MCF 10A (cell line): ENCODE measurements at regions not wholly inside any gene's neighbourhood (a gene's known extent, or its start where the extent isn't known, plus 50 kb on each side); places are given as distances from the start of the nearest gene placed in this dataset.

ENCODE experiments used
- BruUV-seq: library from RNA; stranded (reverse); fragments of 400-500 nt; replicated peaks from 2 replicates; lab custom pipeline; 2021; lab: Mats Ljungman, UMichigan
- CTCF ChIA-PET: fragments of 300-600 bp; sonication (Branson Sonifier 250); formaldehyde crosslinking; extraction: SDS; loops from one replicate; lab custom pipeline; 2021; ENCODE audit warnings: antibody characterized with exemption, inconsistent platforms; lab: Yijun Ruan, JAX
- POLR2A ChIA-PET: fragments of 300-600, 350-650 bp; sonication (Branson Sonifier 250); formaldehyde crosslinking; extraction: SDS; loops from one replicate; lab custom pipeline; 2020; ENCODE audit warnings: antibody characterized with exemption, inconsistent platforms; lab: Yijun Ruan, JAX
- DNase-seq: peaks from one replicate; pipeline ENCODE4 v3.0.0-alpha.2; 2018; ENCODE audit not compliant: unreplicated experiment
- H3K27ac Mint-ChIP-seq: one replicate; pipeline ENCODE4 v1.8.0; 2022; ENCODE audit warnings: mild to moderate bottlenecking, low read depth, mixed read lengths; ENCODE audit not compliant: unreplicated experiment
- H3K27me3 Mint-ChIP-seq: one replicate; pipeline ENCODE4 v1.8.0; 2022; ENCODE audit warnings: mixed read lengths; ENCODE audit not compliant: insufficient read depth, unreplicated experiment
- H3K36me3 Mint-ChIP-seq: one replicate; pipeline ENCODE4 v1.8.0; 2022; ENCODE audit warnings: mild to moderate bottlenecking, moderate library complexity, mixed read lengths; ENCODE audit not compliant: insufficient read depth, unreplicated experiment
- H3K4me1 Mint-ChIP-seq: one replicate; pipeline ENCODE4 v1.8.0; 2022; ENCODE audit warnings: mixed read lengths; ENCODE audit not compliant: insufficient read depth, unreplicated experiment
- H3K4me3 Mint-ChIP-seq: one replicate; pipeline ENCODE4 v1.8.0; 2022; ENCODE audit warnings: mild to moderate bottlenecking, moderate library complexity, mixed read lengths; ENCODE audit not compliant: unreplicated experiment
- H3K9me3 Mint-ChIP-seq: one replicate; pipeline ENCODE4 v1.8.0; 2022; ENCODE audit warnings: mixed read lengths; ENCODE audit not compliant: unreplicated experiment
- CTCF ChIP-seq: fragments of 200-600 bp; IDR thresholded peaks from one replicate; pipeline ENCODE4 v1.8.0; 2022; ENCODE audit warnings: antibody characterized with exemption, mild to moderate bottlenecking; ENCODE audit not compliant: unreplicated experiment
- intact Hi-C: fragments of 100-400 bp; cut with micrococcal nuclease; formaldehyde crosslinking; loops from 2 replicates; pipeline ENCODE4 v1.14.1; 2022

DNA sequence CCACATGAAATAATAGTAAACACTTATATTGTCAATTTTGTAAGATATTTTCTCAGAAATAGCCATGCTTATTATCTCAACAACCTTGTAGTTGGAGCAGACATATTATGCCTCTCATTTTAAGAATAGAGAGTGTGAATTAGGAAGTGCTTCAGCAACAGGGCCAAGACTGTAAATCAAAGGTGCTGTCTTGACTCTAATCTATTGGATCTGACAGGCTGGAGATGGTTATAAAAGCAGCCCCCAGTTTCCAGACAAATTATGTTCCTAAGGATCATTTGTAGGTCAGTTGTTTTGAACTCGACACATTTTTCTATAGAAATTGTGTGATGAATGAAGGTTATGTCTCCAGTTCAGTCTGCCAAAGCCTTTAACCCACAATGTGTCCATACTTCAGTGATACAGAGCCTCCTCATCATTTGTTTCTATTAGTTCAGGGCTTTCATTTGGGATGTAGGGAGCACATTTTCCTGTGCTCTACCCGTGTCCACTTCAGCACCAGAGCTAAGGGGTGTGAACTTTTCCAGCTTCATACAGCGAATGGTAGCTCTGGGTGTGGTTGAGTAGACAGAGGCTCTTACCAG lies 284.8 kb upstream of the FBXO33 start:
- Mint-ChIP-seq H3K4me3 (no peak overlapping the region), H3K27ac (no peak overlapping the region), H3K4me1 (no peaks in the 10 kb centered on the region), H3K9me3 (no peaks in the 10 kb centered on the region), H3K27me3 (peaks cover 42% of the 10 kb centered on the region), H3K36me3 (no peaks in the 10 kb centered on the region)
- POLR2A ChIA-PET: no interaction called here
- TF ChIP-seq CTCF: no peak
- DNase-seq: no peak
- no TSS peak for BruUV-seq
- CTCF ChIA-PET: no interaction called here
- intact Hi-C loops: no loop called here

GRCh38 chr14:39712293-39712999 lies 280.2 kb upstream of the FBXO33 start:
- no peak overlapping the region for H3K27ac Mint-ChIP-seq
- POLR2A ChIA-PET: no interaction called here
- no peak overlapping the region for H3K4me3 Mint-ChIP-seq
- H3K36me3 Mint-ChIP-seq: no peaks in the 10 kb centered on the region
- CTCF ChIA-PET: interaction anchor here (1.8 kb wide), 1 partner anchor 7 kb away, joined by 7 read pairs; no protein-coding TSS in a partner anchor
- BruUV-seq: no TSS peak
- no peak for TF ChIP-seq CTCF
- intact Hi-C loops: no loop called here
- peaks cover 20% of the 10 kb centered on the region for H3K27me3 Mint-ChIP-seq
- no peaks in the 10 kb centered on the region for H3K4me1 Mint-ChIP-seq
- no peak for DNase-seq
- peaks cover 7% of the 10 kb centered on the region for H3K9me3 Mint-ChIP-seq

DNA sequence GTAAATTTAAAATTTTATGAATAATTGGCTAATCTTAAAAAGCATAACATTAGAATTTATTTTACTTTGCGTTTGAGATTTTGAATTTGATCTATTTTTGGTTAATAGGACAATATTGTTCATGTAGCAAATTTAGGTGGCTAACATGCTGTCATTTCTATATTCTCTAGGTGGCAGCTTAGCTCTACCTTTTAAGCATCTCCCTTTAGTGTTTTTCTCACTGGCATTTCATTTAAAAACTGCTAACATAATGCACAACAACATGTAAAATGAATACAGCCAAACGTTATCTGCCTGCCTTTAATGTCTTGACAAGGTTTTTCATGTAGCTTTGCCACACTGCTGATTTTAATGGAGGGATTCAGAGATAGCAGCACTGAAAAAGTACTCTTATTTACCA lies 272.4 kb upstream of the FBXO33 start:
- no peaks in the 10 kb centered on the region for H3K36me3 Mint-ChIP-seq
- intact Hi-C loops: no loop called here
- CTCF ChIA-PET: interaction anchor here (0.6 to 1.3 kb wide), 4 partner anchors 9 to 275 kb away, joined by 3 to 7 read pairs (median 3); no protein-coding TSS in a partner anchor
- no TSS peak for BruUV-seq
- H3K9me3 Mint-ChIP-seq: peaks cover 7% of the 10 kb centered on the region
- H3K27ac Mint-ChIP-seq: no peak overlapping the region
- TF ChIP-seq CTCF: no peak
- no peaks in the 10 kb centered on the region for H3K27me3 Mint-ChIP-seq
- POLR2A ChIA-PET: no interaction called here
- H3K4me3 Mint-ChIP-seq: no peak overlapping the region
- DNase-seq: no peak
- no peaks in the 10 kb centered on the region for H3K4me1 Mint-ChIP-seq

DNA sequence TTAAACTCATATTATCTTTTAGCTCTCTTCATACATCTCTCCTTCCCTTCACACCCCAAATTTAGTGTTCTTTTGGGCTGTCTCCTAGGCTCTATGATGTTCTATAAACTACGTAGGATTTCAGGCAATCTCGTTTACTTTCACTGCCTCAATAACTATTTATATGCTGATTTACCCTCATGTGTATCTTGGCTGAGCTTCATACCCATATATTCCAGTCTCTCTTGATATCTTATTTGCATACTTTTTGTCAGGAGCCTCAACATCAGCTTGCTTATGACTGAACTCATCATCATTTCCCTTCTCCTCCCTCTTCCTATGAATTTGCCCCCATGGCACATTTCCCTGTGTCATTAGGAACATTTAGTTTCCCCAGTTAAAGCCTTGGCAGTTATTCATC lies 262.1 kb upstream of the FBXO33 start:
- intact Hi-C loops: no loop called here
- CTCF ChIA-PET: no interaction called here
- Mint-ChIP-seq H3K36me3 (no peaks in the 10 kb centered on the region), H3K27ac (no peak overlapping the region), H3K4me3 (no peak overlapping the region), H3K27me3 (no peaks in the 10 kb centered on the region), H3K4me1 (no peaks in the 10 kb centered on the region), H3K9me3 (peaks cover 19% of the 10 kb centered on the region)
- no peak for DNase-seq
- POLR2A ChIA-PET: no interaction called here
- no TSS peak for BruUV-seq
- TF ChIP-seq CTCF: no peak
